H1 (cell line): ENCODE measurements at regions not wholly inside any gene's neighbourhood (a gene's known extent, or its start where the extent isn't known, plus 50 kb on each side); places are given as distances from the start of the nearest gene placed in this dataset.

Source experiments
- CTCF ChIA-PET: fragments of 300-600 bp; sonication (Branson Sonifier 250); formaldehyde crosslinking; loops from one replicate; lab custom pipeline; 2021; ENCODE audit not compliant: partially characterized antibody; lab: Charles Lee
- POLR2A ChIA-PET: fragments of 300-600 bp; sonication (Branson Sonifier 250); formaldehyde crosslinking; loops from one replicate; lab custom pipeline; 2021; ENCODE audit warnings: inconsistent platforms; ENCODE audit not compliant: partially characterized antibody; lab: Charles Lee
- DNase-seq, 2 experiments: peaks; one replicate each; pipeline versions ENCODE4 v3.0.0 to v3.0.0-alpha.2; 2010 to 2022; ENCODE audit warnings: low spot score in 2 of 2, low read depth in 1 of 2, mixed read lengths in 1 of 2
- FAIRE-seq: peaks from 2 replicates; lab custom pipeline; 2011; peaks lifted over from hg19 to GRCh38; lab: Jason Lieb, UNC
- H2AFZ ChIP-seq: 2 replicates; pipeline ENCODE4 v1.8.1; 2012; ENCODE audit warnings: low read length, inconsistent platforms
- H2AK5ac ChIP-seq: 2 replicates; pipeline ENCODE4 v1.6.1; 2013; ENCODE audit warnings: low read depth, low read length
- H2BK120ac ChIP-seq: replicated peaks from 2 replicates; pipeline ENCODE3; 2013; ENCODE audit warnings: low read depth, low read length, inconsistent platforms
- H2BK12ac ChIP-seq: 2 replicates; pipeline ENCODE4 v1.6.1; 2013; ENCODE audit warnings: low read depth, low read length
- H2BK15ac ChIP-seq: 2 replicates; pipeline ENCODE4 v1.6.1; 2013; ENCODE audit warnings: low read length
- H2BK20ac ChIP-seq: 2 replicates; pipeline ENCODE4 v1.6.1; 2013; ENCODE audit warnings: low read length
- H2BK5ac ChIP-seq: 2 replicates; pipeline ENCODE4 v1.6.1; 2013; ENCODE audit warnings: low read depth, low read length
- H3K14ac ChIP-seq: 2 replicates; pipeline ENCODE4 v1.6.1; 2013; ENCODE audit warnings: inconsistent platforms; ENCODE audit not compliant: insufficient read length
- H3K18ac ChIP-seq: 2 replicates; pipeline ENCODE4 v1.6.1; 2013; ENCODE audit warnings: low read length; ENCODE audit errors: extremely low read depth
- H3K23ac ChIP-seq: 2 replicates; pipeline ENCODE4 v1.6.1; 2013; ENCODE audit warnings: inconsistent platforms; ENCODE audit not compliant: insufficient read length
- H3K23me2 ChIP-seq: 2 replicates; pipeline ENCODE4 v1.6.1; 2013; ENCODE audit warnings: low read depth, low read length
- H3K27ac ChIP-seq: 2 replicates; pipeline ENCODE4 v1.6.1; 2011; ENCODE audit warnings: low read depth, low read length, inconsistent platforms
- H3K27me3 ChIP-seq, 4 experiments: replicated peaks in 1 of 4; 1 replicate in 1 of 4; 2 replicates in 3 of 4; pipeline versions ENCODE4 v1.6.1 to v1.8.1; 2011 to 2013; ENCODE audit warnings: low read length in 3 of 4, mild to moderate bottlenecking in 3 of 4, inconsistent platforms in 2 of 4, mixed read lengths in 2 of 4, moderate library complexity in 1 of 4; ENCODE audit not compliant: control insufficient read depth in 3 of 4, insufficient read depth in 3 of 4; ENCODE audit errors: extremely low read depth in 1 of 4
- H3K36me3 ChIP-seq, 4 experiments: 2 replicates each; pipeline versions ENCODE4 v1.6.1 to v1.8.1; 2011 to 2013; ENCODE audit warnings: mild to moderate bottlenecking in 4 of 4, low read length in 3 of 4, moderate library complexity in 2 of 4, control low read depth in 1 of 4, inconsistent platforms in 1 of 4; ENCODE audit not compliant: insufficient read depth in 4 of 4, control insufficient read depth in 2 of 4
- H3K4ac ChIP-seq: replicated peaks from 2 replicates; pipeline ENCODE3; 2013; ENCODE audit warnings: low read length, low read depth, mixed read lengths, inconsistent platforms; ENCODE audit not compliant: insufficient read length
- H3K4me1 ChIP-seq, 4 experiments: replicated peaks in 1 of 4; 1 replicate in 1 of 4; 2 replicates in 3 of 4; pipeline versions ENCODE4 v1.6.1 to v1.8.1; 2011 to 2013; ENCODE audit warnings: low read length in 3 of 4, inconsistent platforms in 2 of 4, mixed read lengths in 1 of 4; ENCODE audit not compliant: insufficient read depth in 4 of 4, control insufficient read depth in 3 of 4
- H3K4me2 ChIP-seq, 2 experiments: 2 replicates each; pipeline versions ENCODE4 v1.6.1 to v1.8.1; 2011 to 2013; ENCODE audit warnings: low read depth in 2 of 2, low read length in 2 of 2, control low read depth in 1 of 2, inconsistent platforms in 1 of 2, mild to moderate bottlenecking in 1 of 2; ENCODE audit not compliant: insufficient read depth in 1 of 2
- H3K4me3 ChIP-seq, 4 experiments: fragments of 200-600, 300-600 bp in 1 of 4; sonication (generic), shearing (Covaris generic), sonication (Bioruptor Twin) in 1 of 4; 2 replicates each; pipeline versions ENCODE4 v1.5.1 to v1.8.1; 2011 to 2016; ENCODE audit warnings: low read length in 4 of 4, low read depth in 3 of 4, control low read depth in 2 of 4, inconsistent platforms in 2 of 4, mild to moderate bottlenecking in 2 of 4, mixed read lengths in 1 of 4, moderate library complexity in 1 of 4; ENCODE audit not compliant: insufficient read depth in 2 of 4; ENCODE audit errors: extremely low read depth in 1 of 4
- H3K56ac ChIP-seq: replicated peaks from 2 replicates; pipeline ENCODE3; 2013; ENCODE audit warnings: low read depth, mild to moderate bottlenecking, mixed read lengths, low read length, inconsistent platforms; ENCODE audit not compliant: insufficient read length
- H3K79me1 ChIP-seq: 2 replicates; pipeline ENCODE4 v1.6.1; 2013; ENCODE audit warnings: low read depth, low read length, control low read depth
- H3K79me2 ChIP-seq, 2 experiments: 2 replicates each; pipeline versions ENCODE4 v1.6.1 to v1.8.1; 2012 to 2013; ENCODE audit warnings: low read length in 2 of 2, mild to moderate bottlenecking in 2 of 2, inconsistent platforms in 1 of 2; ENCODE audit not compliant: insufficient read depth in 2 of 2, control insufficient read depth in 1 of 2
- H3K9ac ChIP-seq, 4 experiments: replicated peaks in 1 of 4; 1 replicate in 1 of 4; 2 replicates in 3 of 4; pipeline versions ENCODE4 v1.6.1 to v1.8.1; 2011 to 2013; ENCODE audit warnings: low read depth in 3 of 4, low read length in 3 of 4, control low read depth in 2 of 4, mild to moderate bottlenecking in 2 of 4, moderate library complexity in 2 of 4, inconsistent platforms in 1 of 4; ENCODE audit errors: extremely low read depth in 1 of 4
- H3K9me3 ChIP-seq, 2 experiments: 2 replicates each; pipeline versions ENCODE4 v1.6.1 to v1.8.1; 2012 to 2013; ENCODE audit warnings: mild to moderate bottlenecking in 2 of 2, moderate library complexity in 2 of 2, control low read depth in 1 of 2, inconsistent platforms in 1 of 2, low read depth in 1 of 2, low read length in 1 of 2, mixed read lengths in 1 of 2; ENCODE audit not compliant: insufficient read depth in 2 of 2
- H4K20me1 ChIP-seq, 2 experiments: replicated peaks in 1 of 2; 2 replicates each; pipeline versions ENCODE3 to v1.8.1; 2011 to 2013; ENCODE audit warnings: inconsistent platforms in 2 of 2, low read length in 2 of 2, mild to moderate bottlenecking in 1 of 2; ENCODE audit not compliant: insufficient read depth in 2 of 2, control insufficient read depth in 1 of 2
- H4K5ac ChIP-seq: 2 replicates; pipeline ENCODE4 v1.6.1; 2013; ENCODE audit warnings: low read length, low read depth, mixed read lengths, inconsistent platforms; ENCODE audit not compliant: insufficient read length
- H4K8ac ChIP-seq: 2 replicates; pipeline ENCODE4 v1.8.0; 2013; ENCODE audit warnings: mild to moderate bottlenecking, moderate library complexity, low read length, inconsistent platforms; ENCODE audit not compliant: insufficient read depth; ENCODE audit errors: extremely low read depth
- H4K91ac ChIP-seq: replicated peaks from 2 replicates; pipeline ENCODE3; 2013; ENCODE audit warnings: low read length, mixed read lengths, inconsistent platforms; ENCODE audit not compliant: insufficient read length
- BCL11A ChIP-seq, 2 experiments: IDR thresholded peaks; one replicate each; pipeline ENCODE4 v1.6.1; 2011; ENCODE audit warnings: low read depth in 2 of 2, low read length in 2 of 2, mild to moderate bottlenecking in 2 of 2
- RAD21 ChIP-seq, 2 experiments: IDR thresholded peaks in 1 of 2; conservative IDR thresholded peaks in 1 of 2; 2 replicates each; pipeline ENCODE4 v1.6.1; 2011; ENCODE audit warnings: low read depth in 2 of 2, low read length in 2 of 2, improper control_type of control experiment in 1 of 2, inconsistent platforms in 1 of 2, mild to moderate bottlenecking in 1 of 2, moderate library complexity in 1 of 2
- SIN3A ChIP-seq, 2 experiments: IDR thresholded peaks in 1 of 2; conservative IDR thresholded peaks in 1 of 2; 2 replicates each; pipeline ENCODE4 v1.6.1; 2011 to 2012; ENCODE audit warnings: low read length in 2 of 2, improper control_type of control experiment in 1 of 2, low read depth in 1 of 2, mild to moderate bottlenecking in 1 of 2
- SIX5 ChIP-seq: IDR thresholded peaks from 2 replicates; pipeline ENCODE4 v1.6.1; 2011; ENCODE audit warnings: mild to moderate bottlenecking, low read depth, low read length
- SP2 ChIP-seq: IDR thresholded peaks from 2 replicates; pipeline ENCODE4 v1.6.1; 2012; ENCODE audit warnings: mild to moderate bottlenecking, low read length, inconsistent platforms
- WGBS, 2 experiments: shearing (Covaris generic) in 1 of 2; methylation state at CpG; one replicate each; pipeline versions ENCODE4 v1.1.6 to v1.1.7; 2013 to 2015; ENCODE audit warnings: low lambda C conversion rate in 2 of 2, mixed read lengths in 2 of 2, inconsistent platforms in 1 of 2, low coverage in 1 of 2, missing lambda C conversion rate in 1 of 2; ENCODE audit not compliant: insufficient replicate concordance in 2 of 2, insufficient coverage in 1 of 2, insufficient read length in 1 of 2; ENCODE audit errors: extremely low coverage in 1 of 2, missing lambda C conversion rate in 1 of 2; 5-methylcytosine and 5-hydroxymethylcytosine counted together
- TF ChIP-seq, protein P1 (sequence below): IDR thresholded peaks from 2 replicates; pipeline ENCODE4 v1.6.1; 2011; ENCODE audit warnings: low read depth, mild to moderate bottlenecking, low read length; ENCODE audit not compliant: insufficient read depth
- TF ChIP-seq, protein P2 (sequence below): IDR thresholded peaks from 2 replicates; pipeline ENCODE4 v1.6.1; 2012; ENCODE audit warnings: inconsistent platforms

DNA sequence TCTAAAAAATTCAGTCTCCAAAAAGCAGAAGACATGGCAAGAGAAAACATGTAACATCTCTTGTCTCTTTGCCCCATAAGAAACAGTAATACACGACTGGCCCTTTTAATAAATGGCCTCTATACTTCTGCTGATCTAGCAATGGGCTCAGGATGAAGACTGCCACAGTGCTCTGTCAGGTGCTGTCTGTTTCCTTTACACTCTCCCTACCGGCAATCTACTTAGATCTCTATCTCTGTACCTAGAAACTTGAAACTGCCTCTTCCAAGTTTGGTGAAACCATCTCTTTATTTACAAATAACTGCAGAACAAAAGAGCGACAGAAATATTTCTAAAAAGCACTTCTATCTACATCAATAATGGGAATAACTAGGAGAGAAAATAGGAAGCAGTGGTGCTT is 685.2 kb upstream of the INTU start:
- no peak overlapping the region for H3K14ac ChIP-seq
- no peak overlapping the region for H2AFZ ChIP-seq
- H3K4me2 ChIP-seq, result no peak overlapping the region
- no peak for TF ChIP-seq SIX5
- TF ChIP-seq, protein P1, sequence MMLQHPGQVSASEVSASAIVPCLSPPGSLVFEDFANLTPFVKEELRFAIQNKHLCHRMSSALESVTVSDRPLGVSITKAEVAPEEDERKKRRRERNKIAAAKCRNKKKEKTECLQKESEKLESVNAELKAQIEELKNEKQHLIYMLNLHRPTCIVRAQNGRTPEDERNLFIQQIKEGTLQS, result no peak
- TF ChIP-seq, protein P2, sequence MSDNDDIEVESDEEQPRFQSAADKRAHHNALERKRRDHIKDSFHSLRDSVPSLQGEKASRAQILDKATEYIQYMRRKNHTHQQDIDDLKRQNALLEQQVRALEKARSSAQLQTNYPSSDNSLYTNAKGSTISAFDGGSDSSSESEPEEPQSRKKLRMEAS, result no peak
- TF ChIP-seq RAD21 (IDR thresholded peaks at IDR 0.05 in 1 of 2, conservative IDR thresholded peaks at IDR 0.05 in 1 of 2; ENCODE audit: low read depth in 2 of 2, low read length in 2 of 2), result no peak
- no peak for TF ChIP-seq SP2
- no peak for TF ChIP-seq BCL11A (IDR thresholded peaks at IDR 0.05; ENCODE audit: low read depth in 2 of 2, low read length in 2 of 2)
- TF ChIP-seq SIN3A (conservative IDR thresholded peaks at IDR 0.05 in 1 of 2, IDR thresholded peaks at IDR 0.05 in 1 of 2; ENCODE audit: low read depth in 1 of 2, low read length in 2 of 2), result no peak
- H4K8ac ChIP-seq, result no peak overlapping the region
- H4K91ac ChIP-seq, result no peak overlapping the region
- no peak overlapping the region for H3K56ac ChIP-seq
- H2BK12ac ChIP-seq, result no peak overlapping the region
- no peak overlapping the region for H2BK5ac ChIP-seq
- no peaks in the 10 kb centered on the region for H3K79me2 ChIP-seq
- no peak overlapping the region for H3K18ac ChIP-seq
- no peak overlapping the region for H2BK120ac ChIP-seq
- H3K4ac ChIP-seq, result no peak overlapping the region
- H3K4me3 ChIP-seq, result no peak overlapping the region
- H3K27ac ChIP-seq, result no peak overlapping the region
- H4K5ac ChIP-seq, result no peak overlapping the region
- no peaks in the 10 kb centered on the region for H3K9me3 ChIP-seq
- WGBS, 2 experiments, result 83% methylated on average over 3 of the region's 3 CpGs; no CpG with 5 or more reads in 1 of the 2 experiments
- no peak overlapping the region for H2BK15ac ChIP-seq
- no peak overlapping the region for H2AK5ac ChIP-seq
- no peaks in the 10 kb centered on the region for H3K23me2 ChIP-seq
- ChIA-PET CTCF (no interaction called here), POLR2A (no interaction called here)
- FAIRE-seq (no peak), DNase-seq (no peak)
- H3K9ac ChIP-seq, result no peak overlapping the region
- H3K4me1 ChIP-seq, result no peaks in the 10 kb centered on the region
- H4K20me1 ChIP-seq, result no peaks in the 10 kb centered on the region
- no peaks in the 10 kb centered on the region for H3K36me3 ChIP-seq
- no peak overlapping the region for H3K23ac ChIP-seq
- H2BK20ac ChIP-seq, result no peak overlapping the region
- no peaks in the 10 kb centered on the region for H3K27me3 ChIP-seq
- no peaks in the 10 kb centered on the region for H3K79me1 ChIP-seq
